ENCODE measurements at regions not wholly inside any gene's neighbourhood (a gene's known extent, or its start where the extent isn't known, plus 50 kb on each side); places are given as distances from the start of the nearest gene placed in this dataset.

- TF ChIP-seq CTCF (conservative IDR thresholded peaks at IDR 0.05; ENCODE audit: low read depth in 2 of 2) (no peak), POLR2AphosphoS5 (IDR thresholded peaks at IDR 0.05; ENCODE audit: low read depth) (no peak), EZH2phosphoT487 (IDR thresholded peaks at IDR 0.05; ENCODE audit: unreplicated experiment) (no peak), JUNB (IDR thresholded peaks at IDR 0.05; ENCODE audit: unreplicated experiment) (no peak), ZNF331 (CRISPR knock-in tag; IDR thresholded peaks at IDR 0.05; ENCODE audit: low read depth) (no peak), REST (IDR thresholded peaks at IDR 0.05; ENCODE audit: unreplicated experiment) (no peak), CREB1 (CRISPR knock-in tag; IDR thresholded peaks at IDR 0.05; ENCODE audit: low read depth) (no peak), ZNF462 (CRISPR knock-in tag; IDR thresholded peaks at IDR 0.05) (no peak), STAT1 (IDR thresholded peaks at IDR 0.05; ENCODE audit: unreplicated experiment) (no peak), EZH2 (IDR thresholded peaks at IDR 0.05; ENCODE audit: low read depth, unreplicated experiment) (no peak), ETS1 (IDR thresholded peaks at IDR 0.05) (no peak), NANOG (IDR thresholded peaks at IDR 0.05; ENCODE audit: borderline replicate concordance) (no peak), ZNF114 (CRISPR knock-in tag; IDR thresholded peaks at IDR 0.05) (no peak)
These were observed 88.9 kb upstream of the NRXN1 start for GRCh38 chr2:51120754-51121280.

Data from GM23338 (cell line).